ENCODE measurements at regions not wholly inside any gene's neighbourhood (a gene's known extent, or its start where the extent isn't known, plus 50 kb on each side); places are given as distances from the start of the nearest gene placed in this dataset.

DNA sequence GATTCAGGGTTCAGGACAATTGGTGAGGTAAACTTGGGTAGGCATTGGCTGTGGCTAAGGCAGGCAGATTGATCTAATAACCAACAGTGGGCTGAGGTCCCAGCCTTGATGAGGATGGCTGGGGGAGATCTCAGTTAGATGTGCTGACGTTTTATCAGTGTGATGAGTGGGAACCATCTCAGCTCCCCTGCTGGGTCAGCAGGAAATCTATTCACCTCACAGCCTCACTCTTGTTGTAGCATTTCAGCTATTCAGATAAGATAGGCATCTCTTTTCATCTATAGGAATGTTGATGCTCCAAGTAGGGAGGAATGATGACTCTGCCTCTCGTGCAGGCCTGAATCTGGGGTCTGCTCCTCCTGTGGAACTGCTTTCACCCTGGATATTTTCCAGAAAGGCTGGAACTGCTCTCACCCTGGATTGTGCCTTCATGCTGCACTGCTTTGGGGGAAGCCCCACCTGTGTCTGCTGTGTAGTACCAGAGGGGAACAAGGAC lies 973.7 kb downstream of the NSUN3 start:
- H3K79me1 ChIP-seq (ENCODE audit: low read depth, low read length), result no peaks in the 10 kb centered on the region
- no peak overlapping the region for H4K8ac ChIP-seq (ENCODE audit: low read depth, low read length)
- no peak overlapping the region for H3K9ac ChIP-seq (ENCODE audit: low read depth, low read length, poor library complexity)
- no peaks in the 10 kb centered on the region for H3K4me1 ChIP-seq (ENCODE audit: control insufficient read depth in 2 of 2, insufficient read depth in 1 of 2, low read depth in 1 of 2, low read length in 2 of 2)
- H4K91ac ChIP-seq (ENCODE audit: low read depth, low read length, poor library complexity), result no peak overlapping the region
- H2BK15ac ChIP-seq (ENCODE audit: low read length), result no peak overlapping the region
- no peak overlapping the region for H2BK12ac ChIP-seq (ENCODE audit: low read length)
- H3K27me3 ChIP-seq (ENCODE audit: control insufficient read depth in 3 of 3, insufficient read depth in 3 of 3, low read depth in 1 of 3, low read length in 3 of 3), result no peaks in the 10 kb centered on the region
- H2AFZ ChIP-seq (ENCODE audit: low read length), result peak overlapping the region; percentile 65
- H3K36me3 ChIP-seq (replicated peaks in 1 of 2; ENCODE audit: control insufficient read depth in 2 of 2, insufficient read depth in 2 of 2, low read length in 2 of 2), result no peaks in the 10 kb centered on the region
- H3K14ac ChIP-seq (ENCODE audit: low read length), result no peak overlapping the region
- peak overlapping the region; percentile 65 for H3K18ac ChIP-seq (ENCODE audit: low read length)
- H3K4me3 ChIP-seq (ENCODE audit: low read length in 2 of 2), result no peak overlapping the region
- no peak overlapping the region for H3K4ac ChIP-seq (ENCODE audit: low read length)
- H3K23ac ChIP-seq (ENCODE audit: low read depth, low read length, poor library complexity), result no peak overlapping the region
- no peak overlapping the region for H2AK5ac ChIP-seq (ENCODE audit: low read depth, low read length)
- no peak overlapping the region for H2BK5ac ChIP-seq (ENCODE audit: low read length)
- H3K27ac ChIP-seq (replicated peaks; ENCODE audit: low read length), result no peak overlapping the region
- DNase-seq (ENCODE audit: low spot score), result no peak
- no peaks in the 10 kb centered on the region for H3K9me3 ChIP-seq (replicated peaks in 1 of 2; ENCODE audit: control insufficient read depth in 2 of 2, insufficient read depth in 1 of 2, low read depth in 1 of 2, low read length in 2 of 2)
- H3K4me2 ChIP-seq (ENCODE audit: insufficient read depth, low read length, poor library complexity, severe bottlenecking), result no peak overlapping the region
- no peak overlapping the region for H2BK120ac ChIP-seq (ENCODE audit: low read depth, low read length)
- WGBS, 2 donors (ENCODE audit: extremely low coverage in 2 of 2, insufficient read length in 2 of 2, insufficient replicate concordance in 1 of 2), result no CpG with 5 or more reads among the region's 2 CpGs

DNA sequence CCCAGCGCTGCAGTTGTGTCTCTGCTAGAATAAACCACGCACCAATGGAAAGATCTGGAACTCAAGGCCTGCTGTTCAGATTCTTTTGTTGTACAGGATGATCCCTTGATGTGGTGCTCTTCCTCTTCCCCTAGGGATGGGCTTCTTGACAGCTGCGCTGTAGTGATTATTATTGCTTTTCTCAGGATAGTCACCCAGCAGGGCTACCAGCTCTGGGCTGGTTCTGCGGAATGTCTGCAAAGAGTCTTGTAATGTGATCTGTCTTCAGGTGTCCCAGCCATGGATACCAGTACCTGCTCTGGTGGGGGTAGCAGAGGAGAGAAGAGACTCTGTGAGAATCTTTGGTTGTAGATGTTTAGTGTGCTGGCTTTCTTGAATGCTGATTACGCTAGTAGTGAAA lies 974.2 kb downstream of the NSUN3 start:
- no peaks in the 10 kb centered on the region for H3K27me3 ChIP-seq (ENCODE audit: control insufficient read depth in 3 of 3, insufficient read depth in 3 of 3, low read depth in 1 of 3, low read length in 3 of 3)
- no peak overlapping the region for H2BK5ac ChIP-seq (ENCODE audit: low read length)
- H4K8ac ChIP-seq (ENCODE audit: low read depth, low read length), result no peak overlapping the region
- H3K9ac ChIP-seq (ENCODE audit: low read depth, low read length, poor library complexity), result no peak overlapping the region
- no peak overlapping the region for H2BK120ac ChIP-seq (ENCODE audit: low read depth, low read length)
- no peaks in the 10 kb centered on the region for H3K36me3 ChIP-seq (replicated peaks in 1 of 2; ENCODE audit: control insufficient read depth in 2 of 2, insufficient read depth in 2 of 2, low read length in 2 of 2)
- no peak overlapping the region for H2BK15ac ChIP-seq (ENCODE audit: low read length)
- H2BK12ac ChIP-seq (ENCODE audit: low read length), result no peak overlapping the region
- H2AK5ac ChIP-seq (ENCODE audit: low read depth, low read length), result no peak overlapping the region
- no peaks in the 10 kb centered on the region for H3K9me3 ChIP-seq (replicated peaks in 1 of 2; ENCODE audit: control insufficient read depth in 2 of 2, insufficient read depth in 1 of 2, low read depth in 1 of 2, low read length in 2 of 2)
- no peak overlapping the region for H3K4me2 ChIP-seq (ENCODE audit: insufficient read depth, low read length, poor library complexity, severe bottlenecking)
- H3K4me1 ChIP-seq (ENCODE audit: control insufficient read depth in 2 of 2, insufficient read depth in 1 of 2, low read depth in 1 of 2, low read length in 2 of 2), result no peaks in the 10 kb centered on the region
- no peak overlapping the region for H3K14ac ChIP-seq (ENCODE audit: low read length)
- H3K18ac ChIP-seq (ENCODE audit: low read length), result no peak overlapping the region
- no peaks in the 10 kb centered on the region for H3K79me1 ChIP-seq (ENCODE audit: low read depth, low read length)
- no peak overlapping the region for H3K4ac ChIP-seq (ENCODE audit: low read length)
- no peak overlapping the region for H3K27ac ChIP-seq (replicated peaks; ENCODE audit: low read length)
- no peak overlapping the region for H4K91ac ChIP-seq (ENCODE audit: low read depth, low read length, poor library complexity)
- H2AFZ ChIP-seq (ENCODE audit: low read length), result peak overlapping the region; percentile 65
- H3K23ac ChIP-seq (ENCODE audit: low read depth, low read length, poor library complexity), result no peak overlapping the region
- no peak overlapping the region for H3K4me3 ChIP-seq (ENCODE audit: low read length in 2 of 2)
- DNase-seq (ENCODE audit: low spot score), result no peak
- no CpG with 5 or more reads among the region's 5 CpGs for WGBS, 2 donors (ENCODE audit: extremely low coverage in 2 of 2, insufficient read length in 2 of 2, insufficient replicate concordance in 1 of 2)

DNA sequence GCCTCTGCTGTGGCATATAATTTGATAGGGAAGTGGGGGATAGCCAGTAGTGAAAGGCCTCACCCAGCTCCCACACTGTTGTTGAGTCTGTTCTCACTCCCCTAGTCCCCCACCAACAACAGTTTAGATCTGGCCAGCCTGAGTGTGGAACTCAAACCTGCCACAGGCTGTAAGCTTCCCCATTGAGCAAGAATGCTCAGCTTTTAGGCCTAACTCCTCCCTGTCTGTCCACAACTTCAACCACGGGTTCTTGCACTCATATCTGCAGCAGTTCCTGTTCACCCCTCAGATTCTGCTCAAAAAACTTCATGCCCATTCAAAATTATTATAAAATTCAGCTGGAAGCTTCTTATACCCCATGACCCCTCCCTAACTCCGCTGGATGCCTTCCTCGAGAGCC lies 975.1 kb downstream of the NSUN3 start:
- Histone ChIP-seq H4K91ac (ENCODE audit: low read depth, low read length, poor library complexity) (no peak overlapping the region), H3K23ac (ENCODE audit: low read depth, low read length, poor library complexity) (no peak overlapping the region), H2BK120ac (ENCODE audit: low read depth, low read length) (no peak overlapping the region), H2BK15ac (ENCODE audit: low read length) (no peak overlapping the region), H3K27me3 (ENCODE audit: control insufficient read depth in 3 of 3, insufficient read depth in 3 of 3, low read depth in 1 of 3, low read length in 3 of 3) (no peaks in the 10 kb centered on the region), H3K79me1 (ENCODE audit: low read depth, low read length) (no peaks in the 10 kb centered on the region), H3K14ac (ENCODE audit: low read length) (no peak overlapping the region), H2BK5ac (ENCODE audit: low read length) (no peak overlapping the region), H3K4ac (ENCODE audit: low read length) (no peak overlapping the region), H3K9ac (ENCODE audit: low read depth, low read length, poor library complexity) (no peak overlapping the region), H2AK5ac (ENCODE audit: low read depth, low read length) (no peak overlapping the region), H3K4me3 (ENCODE audit: low read length in 2 of 2) (no peak overlapping the region), H3K4me1 (ENCODE audit: control insufficient read depth in 2 of 2, insufficient read depth in 1 of 2, low read depth in 1 of 2, low read length in 2 of 2) (no peaks in the 10 kb centered on the region), H4K8ac (ENCODE audit: low read depth, low read length) (no peak overlapping the region), H2BK12ac (ENCODE audit: low read length) (no peak overlapping the region), H3K36me3 (replicated peaks in 1 of 2; ENCODE audit: control insufficient read depth in 2 of 2, insufficient read depth in 2 of 2, low read length in 2 of 2) (no peaks in the 10 kb centered on the region), H2AFZ (ENCODE audit: low read length) (no peak overlapping the region), H3K27ac (replicated peaks; ENCODE audit: low read length) (no peak overlapping the region), H3K9me3 (replicated peaks in 1 of 2; ENCODE audit: control insufficient read depth in 2 of 2, insufficient read depth in 1 of 2, low read depth in 1 of 2, low read length in 2 of 2) (no peaks in the 10 kb centered on the region), H3K18ac (ENCODE audit: low read length) (no peak overlapping the region), H3K4me2 (ENCODE audit: insufficient read depth, low read length, poor library complexity, severe bottlenecking) (no peak overlapping the region)
- no CpG with 5 or more reads among the region's 3 CpGs for WGBS, 2 donors (ENCODE audit: extremely low coverage in 2 of 2, insufficient read length in 2 of 2, insufficient replicate concordance in 1 of 2)
- no peak for DNase-seq (ENCODE audit: low spot score)

DNA sequence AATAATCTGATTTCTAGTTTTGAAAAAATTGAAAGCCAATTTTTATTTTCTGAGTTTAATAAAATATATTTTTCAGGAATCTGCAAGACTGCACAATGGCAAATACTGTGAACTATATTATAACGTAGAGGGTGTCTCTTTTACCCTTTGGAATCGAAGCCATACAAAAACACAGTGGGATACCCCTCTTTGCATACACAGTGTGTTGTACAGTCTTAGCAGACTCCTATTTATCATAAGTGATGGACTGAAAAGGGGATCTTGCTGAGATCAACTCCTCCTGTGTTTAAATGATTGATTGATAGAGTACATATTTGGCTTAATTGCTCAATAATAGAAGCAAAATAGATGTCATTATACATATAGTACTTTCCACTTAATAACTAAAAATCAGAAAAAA lies 981.2 kb downstream of the NSUN3 start:
- Histone ChIP-seq H3K79me1 (ENCODE audit: low read depth, low read length) (no peaks in the 10 kb centered on the region), H2AFZ (ENCODE audit: low read length) (no peak overlapping the region), H3K4ac (ENCODE audit: low read length) (no peak overlapping the region), H2BK5ac (ENCODE audit: low read length) (no peak overlapping the region), H3K27ac (replicated peaks; ENCODE audit: low read length) (no peak overlapping the region), H3K23ac (ENCODE audit: low read depth, low read length, poor library complexity) (no peak overlapping the region), H2BK15ac (ENCODE audit: low read length) (no peak overlapping the region), H3K9me3 (replicated peaks in 1 of 2; ENCODE audit: control insufficient read depth in 2 of 2, insufficient read depth in 1 of 2, low read depth in 1 of 2, low read length in 2 of 2) (no peaks in the 10 kb centered on the region), H3K14ac (ENCODE audit: low read length) (no peak overlapping the region), H3K4me1 (ENCODE audit: control insufficient read depth in 2 of 2, insufficient read depth in 1 of 2, low read depth in 1 of 2, low read length in 2 of 2) (no peaks in the 10 kb centered on the region), H2BK120ac (ENCODE audit: low read depth, low read length) (no peak overlapping the region), H4K91ac (ENCODE audit: low read depth, low read length, poor library complexity) (no peak overlapping the region), H3K36me3 (replicated peaks in 1 of 2; ENCODE audit: control insufficient read depth in 2 of 2, insufficient read depth in 2 of 2, low read length in 2 of 2) (no peaks in the 10 kb centered on the region), H3K4me2 (ENCODE audit: insufficient read depth, low read length, poor library complexity, severe bottlenecking) (no peak overlapping the region), H2AK5ac (ENCODE audit: low read depth, low read length) (no peak overlapping the region), H3K27me3 (ENCODE audit: control insufficient read depth in 3 of 3, insufficient read depth in 3 of 3, low read depth in 1 of 3, low read length in 3 of 3) (no peaks in the 10 kb centered on the region), H3K18ac (ENCODE audit: low read length) (no peak overlapping the region), H3K4me3 (ENCODE audit: low read length in 2 of 2) (no peak overlapping the region), H4K8ac (ENCODE audit: low read depth, low read length) (no peak overlapping the region), H2BK12ac (ENCODE audit: low read length) (no peak overlapping the region), H3K9ac (ENCODE audit: low read depth, low read length, poor library complexity) (no peak overlapping the region)
- DNase-seq (ENCODE audit: low spot score), result no peak
- no CpG with 5 or more reads among the region's 2 CpGs for WGBS, 2 donors (ENCODE audit: extremely low coverage in 2 of 2, insufficient read length in 2 of 2, insufficient replicate concordance in 1 of 2)

All from neuronal stem cell (in vitro differentiated cells).